ENCODE measurements at regions not wholly inside any gene's neighbourhood (a gene's known extent, or its start where the extent isn't known, plus 50 kb on each side); places are given as distances from the start of the nearest gene placed in this dataset.

GRCh38 chrX:134186362-134187121 lies 50.4 kb upstream of the CCDC160 start:
- no peaks in the 10 kb centered on the region for H3K27me3 ChIP-seq (ENCODE audit: control insufficient read depth in 1 of 2, insufficient read depth in 2 of 2, low read length in 2 of 2)
- no peak overlapping the region for H3K27ac ChIP-seq (ENCODE audit: low read depth, low read length)
- H3K4me3 ChIP-seq (ENCODE audit: low read depth in 1 of 2, low read length in 2 of 2): no peak overlapping the region
- H3K4me1 ChIP-seq (ENCODE audit: control insufficient read depth in 1 of 2, insufficient read depth in 2 of 2, low read length in 2 of 2): no peaks in the 10 kb centered on the region
- no peak overlapping the region for H3K9ac ChIP-seq (ENCODE audit: low read depth in 1 of 2, low read length in 2 of 2)
- H3K9me3 ChIP-seq (ENCODE audit: control insufficient read depth in 1 of 2, low read length in 2 of 2): no peaks in the 10 kb centered on the region
- no peaks in the 10 kb centered on the region for H3K36me3 ChIP-seq (ENCODE audit: control insufficient read depth in 1 of 2, insufficient read depth in 2 of 2, low read length in 2 of 2)
